ENCODE measurements at regions not wholly inside any gene's neighbourhood (a gene's known extent, or its start where the extent isn't known, plus 50 kb on each side); places are given as distances from the start of the nearest gene placed in this dataset.

- DNase-seq: no peak
- Mint-ChIP-seq H3K4me1 (ENCODE audit: low read depth, unreplicated experiment) (no peaks in the 10 kb centered on the region), H3K27me3 (ENCODE audit: unreplicated experiment) (peaks cover 4% of the 10 kb centered on the region), H3K27ac (ENCODE audit: unreplicated experiment) (no peak overlapping the region), H3K36me3 (ENCODE audit: unreplicated experiment) (no peaks in the 10 kb centered on the region), H3K9me3 (ENCODE audit: unreplicated experiment) (no peaks in the 10 kb centered on the region), H3K4me3 (ENCODE audit: unreplicated experiment) (no peak overlapping the region)
- no peak for TF ChIP-seq CTCF (IDR thresholded peaks at IDR 0.05; ENCODE audit: partially characterized antibody, unreplicated experiment)
Observed at GRCh38 chr1:14136881-14137280, 436.9 kb downstream of the PRDM2 start.

GRCh38 chr1:14137411-14138134 is 437.6 kb downstream of the PRDM2 start:
- peaks cover 4% of the 10 kb centered on the region for H3K27me3 Mint-ChIP-seq (ENCODE audit: unreplicated experiment)
- no peak for TF ChIP-seq CTCF (IDR thresholded peaks at IDR 0.05; ENCODE audit: partially characterized antibody, unreplicated experiment)
- H3K9me3 Mint-ChIP-seq (ENCODE audit: unreplicated experiment): no peaks in the 10 kb centered on the region
- no peak overlapping the region for H3K27ac Mint-ChIP-seq (ENCODE audit: unreplicated experiment)
- no peak for DNase-seq
- H3K36me3 Mint-ChIP-seq (ENCODE audit: unreplicated experiment): no peaks in the 10 kb centered on the region
- no peak overlapping the region for H3K4me3 Mint-ChIP-seq (ENCODE audit: unreplicated experiment)
- H3K4me1 Mint-ChIP-seq (ENCODE audit: low read depth, unreplicated experiment): no peaks in the 10 kb centered on the region

GRCh38 chr1:14138135-14138506 is 438.1 kb downstream of the PRDM2 start:
- no peaks in the 10 kb centered on the region for H3K9me3 Mint-ChIP-seq (ENCODE audit: unreplicated experiment)

GRCh38 chr1:14138687-14139086 is 438.7 kb downstream of the PRDM2 start:
- no peaks in the 10 kb centered on the region for H3K9me3 Mint-ChIP-seq (ENCODE audit: unreplicated experiment)
- no peaks in the 10 kb centered on the region for H3K4me1 Mint-ChIP-seq (ENCODE audit: low read depth, unreplicated experiment)
- no peak overlapping the region for H3K27ac Mint-ChIP-seq (ENCODE audit: unreplicated experiment)
- TF ChIP-seq CTCF (IDR thresholded peaks at IDR 0.05; ENCODE audit: partially characterized antibody, unreplicated experiment): no peak
- H3K27me3 Mint-ChIP-seq (ENCODE audit: unreplicated experiment): peaks cover 4% of the 10 kb centered on the region
- no peak overlapping the region for H3K4me3 Mint-ChIP-seq (ENCODE audit: unreplicated experiment)
- H3K36me3 Mint-ChIP-seq (ENCODE audit: unreplicated experiment): no peaks in the 10 kb centered on the region
- no peak for DNase-seq

More at GRCh38 chr1:14138135-14138506, 438.1 kb downstream of the PRDM2 start:
- H3K36me3 Mint-ChIP-seq (ENCODE audit: unreplicated experiment): no peaks in the 10 kb centered on the region
- H3K27ac Mint-ChIP-seq (ENCODE audit: unreplicated experiment): no peak overlapping the region
- H3K4me3 Mint-ChIP-seq (ENCODE audit: unreplicated experiment): no peak overlapping the region
- H3K4me1 Mint-ChIP-seq (ENCODE audit: low read depth, unreplicated experiment): no peaks in the 10 kb centered on the region
- DNase-seq: no peak
- peaks cover 4% of the 10 kb centered on the region for H3K27me3 Mint-ChIP-seq (ENCODE audit: unreplicated experiment)
- TF ChIP-seq CTCF (IDR thresholded peaks at IDR 0.05; ENCODE audit: partially characterized antibody, unreplicated experiment): no peak

- Mint-ChIP-seq H3K27ac (ENCODE audit: unreplicated experiment) (no peak overlapping the region), H3K9me3 (ENCODE audit: unreplicated experiment) (no peaks in the 10 kb centered on the region), H3K4me1 (ENCODE audit: low read depth, unreplicated experiment) (no peaks in the 10 kb centered on the region), H3K4me3 (ENCODE audit: unreplicated experiment) (no peak overlapping the region), H3K27me3 (ENCODE audit: unreplicated experiment) (peaks cover 4% of the 10 kb centered on the region), H3K36me3 (ENCODE audit: unreplicated experiment) (no peaks in the 10 kb centered on the region)
- no peak for TF ChIP-seq CTCF (IDR thresholded peaks at IDR 0.05; ENCODE audit: partially characterized antibody, unreplicated experiment)
- DNase-seq: no peak
Observed at GRCh38 chr1:14140831-14141401, 440.9 kb downstream of the PRDM2 start.

Measured in glutamatergic neuron (in vitro differentiated cells).